Activated CD4-positive, alpha-beta T cell treated with anti-CD3 and anti-CD28 coated beads, Interleukin-10, Interleukin-2, amounts not matched to agents 100 ng/mL and 50 ng/mL, durations not matched to agents 16 hours and 8 hours (primary cell): ENCODE measurements at regions not wholly inside any gene's neighbourhood (a gene's known extent, or its start where the extent isn't known, plus 50 kb on each side); places are given as distances from the start of the nearest gene placed in this dataset.

ENCODE experiments used
- DNase-seq: peaks from one replicate; pipeline ENCODE4 v3.0.0-alpha.2; 2020

DNA sequence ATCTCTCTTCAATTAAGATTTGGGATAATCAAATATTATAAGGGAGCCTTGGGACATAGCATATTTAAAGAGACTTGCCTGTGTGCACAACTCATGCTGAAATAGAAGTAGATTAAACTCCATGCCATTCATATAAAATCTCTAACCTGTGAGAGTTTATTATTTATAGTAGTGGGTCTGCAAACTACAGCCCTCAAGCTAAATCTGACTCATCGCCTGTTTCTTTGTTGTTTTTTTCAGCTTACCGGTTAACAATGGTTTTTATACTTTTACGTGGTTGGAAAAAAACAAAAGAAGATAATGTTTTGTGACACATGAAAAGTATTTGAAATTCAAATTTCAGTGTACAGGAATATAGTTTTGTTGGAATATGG, 61.9 kb upstream of the GHR start:
- DNase-seq = no peak

DNA sequence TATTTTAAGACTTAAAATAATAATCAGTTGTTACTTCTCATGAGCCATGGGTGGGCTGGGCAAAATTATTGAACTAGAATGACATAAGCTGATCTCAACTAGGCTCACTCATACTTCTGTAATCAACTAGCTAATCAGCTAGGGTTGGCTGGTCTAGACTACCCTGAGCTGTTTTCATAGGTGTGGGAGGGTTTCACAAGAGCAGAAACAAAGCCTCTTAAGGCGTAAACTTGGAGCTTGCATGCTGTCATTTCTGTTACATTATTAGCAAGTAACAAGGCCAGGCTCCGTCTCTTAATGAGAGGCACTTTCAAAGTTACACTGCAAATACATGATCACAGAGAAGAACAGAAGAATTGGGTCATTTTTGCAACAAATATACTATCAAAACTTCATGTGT, 57.2 kb upstream of the GHR start:
- no peak for DNase-seq
